Osteoblast (primary cell): ENCODE measurements at regions not wholly inside any gene's neighbourhood (a gene's known extent, or its start where the extent isn't known, plus 50 kb on each side); places are given as distances from the start of the nearest gene placed in this dataset.

Experiments used
- DNase-seq: peaks from one replicate; pipeline ENCODE4 v3.0.0; 2011; ENCODE audit warnings: low spot score, mixed read lengths; ENCODE audit not compliant: insufficient read length; ENCODE audit errors: missing footprints
- H2AFZ ChIP-seq: 2 replicates; pipeline ENCODE4 v1.6.0; 2011; ENCODE audit warnings: mild to moderate bottlenecking, low read length
- H3K27ac ChIP-seq: 2 replicates; pipeline ENCODE4 v1.5.1; 2011; ENCODE audit warnings: mild to moderate bottlenecking, low read depth, low read length, moderate library complexity
- H3K27me3 ChIP-seq: 2 replicates; pipeline ENCODE4 v1.6.0; 2012; ENCODE audit warnings: mild to moderate bottlenecking, control low read depth, inconsistent platforms, low read length, moderate library complexity; ENCODE audit not compliant: insufficient read depth
- H3K36me3 ChIP-seq: 2 replicates; pipeline ENCODE4 v1.5.1; 2011; ENCODE audit warnings: mild to moderate bottlenecking, low read length, control low read depth, moderate library complexity; ENCODE audit not compliant: insufficient read depth
- H3K4me1 ChIP-seq: 2 replicates; pipeline ENCODE4 v1.5.1; 2011; ENCODE audit warnings: mild to moderate bottlenecking, low read length, control low read depth, moderate library complexity; ENCODE audit not compliant: insufficient read depth
- H3K4me2 ChIP-seq: 2 replicates; pipeline ENCODE4 v1.6.0; 2011; ENCODE audit warnings: mild to moderate bottlenecking, low read length; ENCODE audit not compliant: insufficient read depth
- H3K4me3 ChIP-seq: fragments of 200-600 bp; sonication (generic); 3 replicates; pipeline ENCODE4 v1.5.1; 2012; ENCODE audit warnings: mild to moderate bottlenecking, low read length, inconsistent platforms; ENCODE audit not compliant: insufficient read depth
- H3K79me2 ChIP-seq: 2 replicates; pipeline ENCODE4 v1.6.0; 2012; ENCODE audit warnings: mild to moderate bottlenecking, low read length, control low read depth, inconsistent platforms; ENCODE audit not compliant: insufficient read depth
- H3K9me3 ChIP-seq: 2 replicates; pipeline ENCODE4 v1.5.1; 2011; ENCODE audit warnings: low read depth, low read length, control low read depth
- H4K20me1 ChIP-seq: 2 replicates; pipeline ENCODE4 v1.6.0; 2012; ENCODE audit warnings: mild to moderate bottlenecking, low read length, control low read depth; ENCODE audit not compliant: insufficient read depth
- CTCF ChIP-seq: IDR thresholded peaks from 2 replicates; pipeline ENCODE4 v1.5.1; 2011; ENCODE audit warnings: mild to moderate bottlenecking, low read depth, low read length, moderate library complexity; ENCODE audit errors: extremely low read depth

- H3K27me3 ChIP-seq: no peaks in the 10 kb centered on the region
- peaks cover 2% of the 10 kb centered on the region for H3K9me3 ChIP-seq
- H2AFZ ChIP-seq: no peak overlapping the region
- H3K4me3 ChIP-seq: no peak overlapping the region
- no peaks in the 10 kb centered on the region for H4K20me1 ChIP-seq
- H3K4me2 ChIP-seq: no peak overlapping the region
- no peaks in the 10 kb centered on the region for H3K36me3 ChIP-seq
- H3K4me1 ChIP-seq: no peaks in the 10 kb centered on the region
- no peak for DNase-seq
- H3K27ac ChIP-seq: no peak overlapping the region
- no peak for TF ChIP-seq CTCF
- H3K79me2 ChIP-seq: no peaks in the 10 kb centered on the region
These were observed 1462.1 kb downstream of the DPP10 start for GRCh38 chr2:115904516-115904915.

- no peak for TF ChIP-seq CTCF
- no peak overlapping the region for H2AFZ ChIP-seq
- no peak for DNase-seq
- no peak overlapping the region for H3K4me2 ChIP-seq
- H4K20me1 ChIP-seq: no peaks in the 10 kb centered on the region
- no peaks in the 10 kb centered on the region for H3K27me3 ChIP-seq
- no peak overlapping the region for H3K4me3 ChIP-seq
- H3K4me1 ChIP-seq: no peaks in the 10 kb centered on the region
- no peaks in the 10 kb centered on the region for H3K9me3 ChIP-seq
- H3K79me2 ChIP-seq: no peaks in the 10 kb centered on the region
- no peaks in the 10 kb centered on the region for H3K36me3 ChIP-seq
- no peak overlapping the region for H3K27ac ChIP-seq
These were observed 1466.3 kb downstream of the DPP10 start for GRCh38 chr2:115908731-115909130.

- Histone ChIP-seq H3K27ac (no peak overlapping the region), H2AFZ (no peak overlapping the region), H3K4me3 (no peak overlapping the region), H4K20me1 (no peaks in the 10 kb centered on the region), H3K36me3 (no peaks in the 10 kb centered on the region), H3K79me2 (no peaks in the 10 kb centered on the region), H3K27me3 (no peaks in the 10 kb centered on the region), H3K9me3 (no peaks in the 10 kb centered on the region), H3K4me2 (no peak overlapping the region), H3K4me1 (no peaks in the 10 kb centered on the region)
- DNase-seq: no peak
- no peak for TF ChIP-seq CTCF
These were observed 1467.8 kb downstream of the DPP10 start for GRCh38 chr2:115910270-115910669.

GRCh38 chr2:115913921-115914320 is 1471.5 kb downstream of the DPP10 start:
- Histone ChIP-seq H3K27ac (no peak overlapping the region), H3K27me3 (no peaks in the 10 kb centered on the region), H2AFZ (no peak overlapping the region), H3K4me3 (no peak overlapping the region), H3K79me2 (no peaks in the 10 kb centered on the region), H3K4me1 (no peaks in the 10 kb centered on the region), H4K20me1 (no peaks in the 10 kb centered on the region), H3K4me2 (no peak overlapping the region), H3K36me3 (no peaks in the 10 kb centered on the region), H3K9me3 (no peaks in the 10 kb centered on the region)
- TF ChIP-seq CTCF: no peak
- peak; percentile 13 for DNase-seq
